Panc1 (cell line): ENCODE measurements at regions not wholly inside any gene's neighbourhood (a gene's known extent, or its start where the extent isn't known, plus 50 kb on each side); places are given as distances from the start of the nearest gene placed in this dataset.

Source experiments
- CTCF ChIP-seq: fragments of 450-650 bp; IDR thresholded peaks from 2 replicates; pipeline ENCODE4 v1.5.1; 2017; ENCODE audit warnings: mild to moderate bottlenecking
- POLR2AphosphoS5 ChIP-seq: IDR thresholded peaks from 2 replicates; pipeline ENCODE4 v1.6.1; 2012; ENCODE audit warnings: mild to moderate bottlenecking, low read depth, low read length, moderate library complexity
- REST ChIP-seq, 2 experiments: IDR thresholded peaks; 2 replicates each; pipeline ENCODE4 v1.6.1; 2011 to 2012; ENCODE audit warnings: low read depth in 2 of 2, control low read depth in 1 of 2, low read length in 1 of 2, mild to moderate bottlenecking in 1 of 2, moderate library complexity in 1 of 2; ENCODE audit not compliant: insufficient read depth in 1 of 2
- SIN3A ChIP-seq: IDR thresholded peaks from 2 replicates; pipeline ENCODE4 v1.6.1; 2012; ENCODE audit warnings: low read depth, mild to moderate bottlenecking, low read length, moderate library complexity, borderline replicate concordance; ENCODE audit not compliant: insufficient read depth
- TCF7L2 ChIP-seq: IDR thresholded peaks from 2 replicates; pipeline ENCODE4 v1.6.1; 2011; ENCODE audit warnings: mild to moderate bottlenecking, low read depth, low read length, inconsistent platforms

- TF ChIP-seq CTCF (no peak), SIN3A (no peak), REST (IDR thresholded peaks at IDR 0.05; ENCODE audit: insufficient read depth in 1 of 2, low read depth in 2 of 2, low read length in 1 of 2) (no peak), POLR2AphosphoS5 (no peak), TCF7L2 (no peak)
Observed at GRCh38 chr2:163370169-163370886, 365.5 kb downstream of the FIGN start.
